ENCODE measurements at regions not wholly inside any gene's neighbourhood (a gene's known extent, or its start where the extent isn't known, plus 50 kb on each side); places are given as distances from the start of the nearest gene placed in this dataset.
"Not testable (repeated sequence)": the region's sequence is repeated elsewhere in the genome, so short reads cannot be mapped to it uniquely, and the experiment has no call there.

GRCh38 chr20:4435225-4435624 lies 186.1 kb upstream of the ADRA1D start:
- H3K4me1 ChIP-seq: no peaks in the 10 kb centered on the region
- no peaks in the 10 kb centered on the region for H3K9me3 ChIP-seq
- TF ChIP-seq Cebpa-rat (IDR thresholded peaks at IDR 0.05): no peak
- H3K9ac ChIP-seq: no peak overlapping the region
- H3K4me3 ChIP-seq: no peak overlapping the region
- H4K20me1 ChIP-seq: no peaks in the 10 kb centered on the region
- H3K27me3 ChIP-seq: no peaks in the 10 kb centered on the region
- no peaks in the 10 kb centered on the region for H3K36me3 ChIP-seq
- H3K27ac ChIP-seq: no peak overlapping the region
- H3K4me2 ChIP-seq: no peak overlapping the region

GRCh38 chr20:4434681-4435080 lies 185.6 kb upstream of the ADRA1D start:
- H3K36me3 ChIP-seq: no peaks in the 10 kb centered on the region
- no peaks in the 10 kb centered on the region for H3K4me1 ChIP-seq
- no peak for TF ChIP-seq Cebpa-rat (IDR thresholded peaks at IDR 0.05)
- H3K4me2 ChIP-seq: no peak overlapping the region
- H3K27me3 ChIP-seq: no peaks in the 10 kb centered on the region
- H4K20me1 ChIP-seq: no peaks in the 10 kb centered on the region
- H3K4me3 ChIP-seq: no peak overlapping the region
- H3K9me3 ChIP-seq: no peaks in the 10 kb centered on the region
- no peak overlapping the region for H3K9ac ChIP-seq
- H3K27ac ChIP-seq: no peak overlapping the region

- no peaks in the 10 kb centered on the region for H3K9me3 ChIP-seq
- no peak overlapping the region for H3K4me3 ChIP-seq
- H3K9ac ChIP-seq: no peak overlapping the region
- no peaks in the 10 kb centered on the region for H3K36me3 ChIP-seq
- TF ChIP-seq Cebpa-rat (IDR thresholded peaks at IDR 0.05): no peak
- no peak overlapping the region for H3K27ac ChIP-seq
- H4K20me1 ChIP-seq: no peaks in the 10 kb centered on the region
- H3K27me3 ChIP-seq: no peaks in the 10 kb centered on the region
- H3K4me2 ChIP-seq: no peak overlapping the region
- no peaks in the 10 kb centered on the region for H3K4me1 ChIP-seq
These were observed 182.4 kb upstream of the ADRA1D start for GRCh38 chr20:4431446-4431845.

GRCh38 chr20:4430826-4431225 lies 181.7 kb upstream of the ADRA1D start:
- H3K4me2 ChIP-seq, H3K4me3 ChIP-seq, H3K27ac ChIP-seq, H4K20me1 ChIP-seq, H3K9me3 ChIP-seq, H3K27me3 ChIP-seq, H3K36me3 ChIP-seq, H3K4me1 ChIP-seq, H3K9ac ChIP-seq: not testable (repeated sequence)

- Histone ChIP-seq H4K20me1 (no peaks in the 10 kb centered on the region), H3K4me3 (no peak overlapping the region), H3K36me3 (no peaks in the 10 kb centered on the region), H3K4me2 (0 out of 2 replicates have a peak overlapping the region, but pooled peaks have one; percentile 2), H3K9ac (no peak overlapping the region), H3K27ac (no peak overlapping the region), H3K9me3 (no peaks in the 10 kb centered on the region), H3K4me1 (no peaks in the 10 kb centered on the region), H3K27me3 (no peaks in the 10 kb centered on the region)
- no peak for TF ChIP-seq Cebpa-rat (IDR thresholded peaks at IDR 0.05)
These were observed 179.0 kb upstream of the ADRA1D start for GRCh38 chr20:4427940-4428586.

GRCh38 chr20:4418141-4418540 lies 169.1 kb upstream of the ADRA1D start:
- Histone ChIP-seq H3K9me3 (peaks cover 5% of the 10 kb centered on the region; the same call in 1 of the 2 replicates), H4K20me1 (no peaks in the 10 kb centered on the region), H3K4me2 (no peak overlapping the region), H3K27me3 (no peaks in the 10 kb centered on the region), H3K36me3 (no peaks in the 10 kb centered on the region), H3K4me1 (no peaks in the 10 kb centered on the region), H3K9ac (no peak overlapping the region), H3K27ac (no peak overlapping the region), H3K4me3 (no peak overlapping the region)
- no peak for TF ChIP-seq Cebpa-rat (IDR thresholded peaks at IDR 0.05)

- Histone ChIP-seq H3K4me2 (no peak overlapping the region), H3K9me3 (peaks cover 5% of the 10 kb centered on the region; the same call in 1 of the 2 replicates), H3K27me3 (no peaks in the 10 kb centered on the region), H3K4me1 (peaks cover 6% of the 10 kb centered on the region), H3K27ac (no peak overlapping the region), H3K4me3 (no peak overlapping the region), H3K36me3 (no peaks in the 10 kb centered on the region), H4K20me1 (no peaks in the 10 kb centered on the region), H3K9ac (no peak overlapping the region)
- no peak for TF ChIP-seq Cebpa-rat (IDR thresholded peaks at IDR 0.05)
These were observed 166.2 kb upstream of the ADRA1D start for GRCh38 chr20:4415281-4415680.

GRCh38 chr20:4413314-4414049 lies 164.4 kb upstream of the ADRA1D start:
- peaks cover 6% of the 10 kb centered on the region for H3K4me1 ChIP-seq
- H3K9me3 ChIP-seq: no peaks in the 10 kb centered on the region

GRCh38 chr20:4412216-4412615 lies 163.1 kb upstream of the ADRA1D start:
- no peaks in the 10 kb centered on the region for H3K27me3 ChIP-seq
- H3K9ac ChIP-seq: no peak overlapping the region
- H3K27ac ChIP-seq: no peak overlapping the region
- H3K4me1 ChIP-seq: peaks cover 6% of the 10 kb centered on the region
- H3K4me3 ChIP-seq: no peak overlapping the region
- no peak overlapping the region for H3K4me2 ChIP-seq
- no peaks in the 10 kb centered on the region for H3K9me3 ChIP-seq
- H4K20me1 ChIP-seq: no peaks in the 10 kb centered on the region
- no peaks in the 10 kb centered on the region for H3K36me3 ChIP-seq
- TF ChIP-seq Cebpa-rat (IDR thresholded peaks at IDR 0.05): no peak

More at GRCh38 chr20:4413314-4414049, 164.4 kb upstream of the ADRA1D start:
- no peak overlapping the region for H3K27ac ChIP-seq
- H3K4me3 ChIP-seq: no peak overlapping the region
- H3K27me3 ChIP-seq: no peaks in the 10 kb centered on the region
- no peaks in the 10 kb centered on the region for H4K20me1 ChIP-seq
- no peak overlapping the region for H3K9ac ChIP-seq
- H3K36me3 ChIP-seq: no peaks in the 10 kb centered on the region
- TF ChIP-seq Cebpa-rat (IDR thresholded peaks at IDR 0.05): no peak
- no peak overlapping the region for H3K4me2 ChIP-seq

- Histone ChIP-seq H3K36me3 (no peaks in the 10 kb centered on the region), H3K27ac (no peak overlapping the region), H3K4me3 (no peak overlapping the region), H3K4me1 (peaks cover 6% of the 10 kb centered on the region), H4K20me1 (no peaks in the 10 kb centered on the region), H3K9ac (no peak overlapping the region), H3K4me2 (0 out of 2 replicates have a peak overlapping the region, but pooled peaks have one; percentile 15), H3K27me3 (no peaks in the 10 kb centered on the region), H3K9me3 (no peaks in the 10 kb centered on the region)
- TF ChIP-seq Cebpa-rat (IDR thresholded peaks at IDR 0.05): no peak
These were observed 162.7 kb upstream of the ADRA1D start for GRCh38 chr20:4411744-4412143.

Measured in BLaER1 (cell line).